ENCODE measurements at regions not wholly inside any gene's neighbourhood (a gene's known extent, or its start where the extent isn't known, plus 50 kb on each side); places are given as distances from the start of the nearest gene placed in this dataset.
A peak's percentile ranks its signal among the peaks of the same experiment; 100 is the strongest.

DNA sequence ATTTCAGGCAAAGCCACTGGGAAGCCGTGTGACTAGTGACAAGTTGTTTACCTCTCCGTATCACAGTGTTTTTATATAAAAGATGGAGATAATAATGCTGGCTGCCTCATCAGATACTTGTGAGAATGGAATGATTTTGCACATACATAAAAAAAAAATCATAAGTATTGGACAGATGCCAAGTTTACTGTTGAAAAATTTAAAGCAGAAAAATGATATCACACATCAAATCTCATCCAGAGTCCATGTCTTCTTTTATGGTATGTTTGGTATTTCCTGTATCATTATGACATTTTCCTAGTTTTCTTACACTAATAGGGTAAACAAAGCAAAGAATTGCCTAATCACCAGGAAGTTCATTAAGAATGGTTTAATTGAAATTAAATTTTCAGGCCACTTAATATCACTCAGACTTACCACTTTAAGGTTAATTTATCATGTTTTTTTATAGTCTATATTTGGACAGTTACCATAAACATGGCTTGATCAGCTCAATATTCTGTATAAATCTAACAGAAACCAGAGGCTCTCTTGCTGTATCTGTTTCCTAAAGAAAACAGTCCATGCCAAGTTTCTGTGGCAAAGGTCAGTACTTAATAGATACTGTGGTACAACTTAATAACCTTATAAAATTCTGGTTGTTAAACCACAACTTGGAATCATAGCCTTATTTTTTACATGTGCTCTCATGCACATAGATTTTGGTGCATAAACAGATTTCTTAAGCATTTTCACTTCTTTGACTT lies 656.5 kb upstream of the RIOK2 start:
- in situ Hi-C loops (cut with MboI; ENCODE audit: low sequenced_read_pairs), result no loop called here
- H3K23ac ChIP-seq (ENCODE audit: low read depth, low read length), result no peak overlapping the region
- POLR2A ChIA-PET (ENCODE audit: unreplicated experiment), result no interaction called here

More for the DNA sequence above, 656.5 kb upstream of the RIOK2 start:
- Histone ChIP-seq H3K18ac (ENCODE audit: low read depth, low read length) (peak overlapping the region; percentile 37; the same call in 1 of the 2 replicates), H3K9me1 (ENCODE audit: insufficient read depth, low read length) (no peaks in the 10 kb centered on the region), H3K4me1 (ENCODE audit: control insufficient read depth, insufficient read depth, low read length) (peaks cover 3% of the 10 kb centered on the region), H2AK9ac (replicated peaks; ENCODE audit: low read depth, low read length, poor library complexity) (no peak overlapping the region), H3K27me3 (ENCODE audit: control insufficient read depth, insufficient read depth, low read length) (peaks cover 5% of the 10 kb centered on the region), H3K36me3 (ENCODE audit: control insufficient read depth, insufficient read depth, low read length) (no peaks in the 10 kb centered on the region), H2BK120ac (ENCODE audit: low read depth, low read length) (no peak overlapping the region), H2BK5ac (ENCODE audit: low read depth, low read length, poor library complexity, severe bottlenecking) (no peak overlapping the region), H3K79me1 (ENCODE audit: low read depth in 1 of 2, low read length in 2 of 2) (no peaks in the 10 kb centered on the region), H4K20me1 (ENCODE audit: insufficient read depth, low read length) (no peaks in the 10 kb centered on the region), H2AFZ (replicated peaks; ENCODE audit: low read length, poor library complexity) (no peak overlapping the region), H3K14ac (replicated peaks; ENCODE audit: low read depth, low read length) (no peak overlapping the region), H3K4me2 (ENCODE audit: low read depth, low read length) (no peak overlapping the region), H3K56ac (ENCODE audit: extremely low read depth, insufficient read depth, low read length) (no peak overlapping the region), H4K91ac (ENCODE audit: insufficient read depth, low read depth, low read length) (no peak overlapping the region), H3K4me3 (ENCODE audit: insufficient read depth, low read depth, low read length) (no peak overlapping the region), H2BK15ac (ENCODE audit: low read depth, low read length) (no peak overlapping the region), H3K9me3 (ENCODE audit: control insufficient read depth, insufficient read depth, low read length) (no peaks in the 10 kb centered on the region; the same call in 1 of the 2 replicates), H2AK5ac (ENCODE audit: low read depth, low read length) (no peak overlapping the region), H3K27ac (ENCODE audit: insufficient read depth, low read length) (no peak overlapping the region), H3K9ac (ENCODE audit: low read depth, low read length) (no peak overlapping the region), H4K8ac (ENCODE audit: low read depth in 2 of 2, low read length in 2 of 2) (no peak overlapping the region; a peak in 1 of 4 replicates), H2BK20ac (ENCODE audit: low read depth, low read length) (peak overlapping the region; percentile 20; the same call in 1 of the 2 replicates), H4K5ac (ENCODE audit: low read depth, low read length) (no peak overlapping the region), H3K4ac (ENCODE audit: low read depth, low read length) (no peak overlapping the region)
- no TSS peak for BruUV-seq (replicated peaks)
- intact Hi-C loops (cut with micrococcal nuclease) (loop anchor here (2.0 to 10.0 kb wide), 2 partner anchors 515 to 929 kb away; no protein-coding TSS in a partner anchor), dilution Hi-C loops (cut with HindIII; ENCODE audit: low sequenced_read_pairs, unreplicated experiment) (no loop called here)
- DNase-seq, result peak; percentile 2
- TF ChIP-seq CEBPB (IDR thresholded peaks at IDR 0.05; ENCODE audit: low read depth, low read length), result 0 out of 2 replicates have a peak, but pooled peaks have one; percentile 3
- no peak for TF ChIP-seq MAZ (IDR thresholded peaks at IDR 0.05; ENCODE audit: borderline replicate concordance, low read depth, low read length)
- no peak for ATAC-seq (ENCODE audit: low read depth)
- no CpG with 5 or more reads among the region's 2 CpGs for WGBS, 2 experiments (ENCODE audit: extremely low coverage in 2 of 2, insufficient read length in 1 of 2)
- CTCF ChIA-PET, result no interaction called here
